Ovary (tissue), 3 donors: ENCODE measurements at regions not wholly inside any gene's neighbourhood (a gene's known extent, or its start where the extent isn't known, plus 50 kb on each side); places are given as distances from the start of the nearest gene placed in this dataset.

Experiments used
- EP300 ChIP-seq: sonication (generic); formaldehyde crosslinking; IDR thresholded peaks from one replicate; pipeline ENCODE4 v1.6.1; 2017; ENCODE audit warnings: antibody characterized with exemption
- TF ChIP-seq, protein P1 (sequence below), 3 donors: fragments of 450-650 bp in 2 of 3; fragments of 200-600 bp in 1 of 3; IDR thresholded peaks; one replicate each; pipeline versions ENCODE4 v1.5.1 to v1.8.0; 2016 to 2022; ENCODE audit warnings: antibody characterized with exemption in 3 of 3, mild to moderate bottlenecking in 1 of 3
- donor health status: DM: no; HTN: no; CAD: no.

DNA sequence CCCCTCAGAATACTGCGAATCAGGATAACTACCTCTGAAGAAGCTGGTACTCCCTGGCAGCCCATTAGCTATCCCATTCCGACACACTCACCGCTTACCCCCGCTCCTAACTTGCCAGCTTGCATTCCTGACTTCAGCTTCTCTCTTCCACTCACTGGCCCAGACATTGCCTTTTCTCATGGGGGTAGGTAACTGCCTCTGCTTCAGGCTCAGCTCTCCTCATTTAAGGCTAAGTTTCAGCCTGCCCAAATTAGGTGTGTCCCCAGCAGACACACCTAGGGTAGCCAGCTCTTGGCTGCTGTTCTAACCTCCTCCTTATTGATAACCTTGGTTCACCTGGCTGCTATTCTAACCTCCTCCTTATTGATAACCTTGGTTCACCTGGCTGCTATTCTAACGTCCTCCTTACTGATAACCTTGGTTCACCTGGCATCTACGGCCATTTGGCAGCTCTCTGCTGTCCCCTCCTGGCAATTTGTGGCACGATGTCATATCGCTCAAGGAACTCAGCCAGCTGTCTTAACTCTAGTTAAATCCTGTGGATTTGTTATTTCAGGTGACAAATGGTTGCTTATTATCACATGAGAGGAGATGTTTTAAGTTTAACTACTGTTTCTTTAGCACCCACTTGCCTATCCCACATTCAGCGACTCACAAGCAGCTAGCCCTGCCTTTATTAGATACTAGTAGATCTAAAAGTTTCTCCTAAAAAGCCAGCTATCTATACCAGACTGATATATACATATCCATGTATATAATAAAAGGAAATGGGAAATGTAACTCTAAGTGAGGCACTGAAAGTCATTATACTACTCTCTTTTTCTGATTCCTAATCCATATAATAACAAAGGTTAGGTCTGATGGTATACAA, 106.5 kb upstream of the ACP3 start:
- TF ChIP-seq, protein P1, sequence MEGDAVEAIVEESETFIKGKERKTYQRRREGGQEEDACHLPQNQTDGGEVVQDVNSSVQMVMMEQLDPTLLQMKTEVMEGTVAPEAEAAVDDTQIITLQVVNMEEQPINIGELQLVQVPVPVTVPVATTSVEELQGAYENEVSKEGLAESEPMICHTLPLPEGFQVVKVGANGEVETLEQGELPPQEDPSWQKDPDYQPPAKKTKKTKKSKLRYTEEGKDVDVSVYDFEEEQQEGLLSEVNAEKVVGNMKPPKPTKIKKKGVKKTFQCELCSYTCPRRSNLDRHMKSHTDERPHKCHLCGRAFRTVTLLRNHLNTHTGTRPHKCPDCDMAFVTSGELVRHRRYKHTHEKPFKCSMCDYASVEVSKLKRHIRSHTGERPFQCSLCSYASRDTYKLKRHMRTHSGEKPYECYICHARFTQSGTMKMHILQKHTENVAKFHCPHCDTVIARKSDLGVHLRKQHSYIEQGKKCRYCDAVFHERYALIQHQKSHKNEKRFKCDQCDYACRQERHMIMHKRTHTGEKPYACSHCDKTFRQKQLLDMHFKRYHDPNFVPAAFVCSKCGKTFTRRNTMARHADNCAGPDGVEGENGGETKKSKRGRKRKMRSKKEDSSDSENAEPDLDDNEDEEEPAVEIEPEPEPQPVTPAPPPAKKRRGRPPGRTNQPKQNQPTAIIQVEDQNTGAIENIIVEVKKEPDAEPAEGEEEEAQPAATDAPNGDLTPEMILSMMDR (IDR thresholded peaks at IDR 0.05) = no peak
- TF ChIP-seq EP300 = no peak
